Karpas-422 (cell line): ENCODE measurements at regions not wholly inside any gene's neighbourhood (a gene's known extent, or its start where the extent isn't known, plus 50 kb on each side); places are given as distances from the start of the nearest gene placed in this dataset.

ENCODE experiments used
- DNase-seq: peaks from one replicate; pipeline ENCODE4 v3.0.0-alpha.2; 2015
- H2AFZ ChIP-seq: fragments of 200-600 bp; sonication (generic); 2 replicates; pipeline ENCODE4 v1.6.1; 2014; ENCODE audit warnings: antibody characterized with exemption, low read length, mixed read lengths
- H3K27ac ChIP-seq: fragments of 200-600 bp; sonication (generic); 2 replicates; pipeline ENCODE4 v1.5.1; 2014; ENCODE audit warnings: mild to moderate bottlenecking, low read length, moderate library complexity
- H3K27me3 ChIP-seq: fragments of 200-600 bp; sonication (generic); 2 replicates; pipeline ENCODE4 v1.6.1; 2014; ENCODE audit warnings: low read length, mixed read lengths
- H3K36me3 ChIP-seq: fragments of 200-600 bp; sonication (generic); 2 replicates; pipeline ENCODE4 v1.6.1; 2014; ENCODE audit warnings: low read length, mixed read lengths; ENCODE audit not compliant: insufficient read depth
- H3K4me1 ChIP-seq: fragments of 200-600 bp; sonication (generic); 2 replicates; pipeline ENCODE4 v1.6.1; 2014; ENCODE audit warnings: mild to moderate bottlenecking, low read length, mixed read lengths
- H3K4me2 ChIP-seq: fragments of 200-600 bp; sonication (generic); 2 replicates; pipeline ENCODE4 v1.6.1; 2014; ENCODE audit warnings: low read length, low read depth, mild to moderate bottlenecking; ENCODE audit not compliant: poor library complexity, severe bottlenecking
- H3K4me3 ChIP-seq: fragments of 200-600 bp; sonication (generic); 2 replicates; pipeline ENCODE4 v1.5.1; 2014; ENCODE audit warnings: mild to moderate bottlenecking, antibody characterized with exemption, low read length, mixed read lengths
- H3K79me2 ChIP-seq: fragments of 200-600 bp; sonication (generic); 2 replicates; pipeline ENCODE4 v1.6.1; 2014; ENCODE audit warnings: mild to moderate bottlenecking, low read length, mixed read lengths
- H3K9ac ChIP-seq: fragments of 200-600 bp; sonication (generic); 2 replicates; pipeline ENCODE4 v1.6.0; 2014; ENCODE audit warnings: low read length
- H3K9me2 ChIP-seq: fragments of 200-600 bp; sonication (generic), shearing (Covaris generic); replicated peaks from 2 replicates; pipeline ENCODE4 v1.6.0; 2014; ENCODE audit warnings: mild to moderate bottlenecking, low read length, moderate library complexity; ENCODE audit not compliant: insufficient read depth
- H3K9me3 ChIP-seq: fragments of 300-700, 200-600 bp; sonication (generic); 2 replicates; pipeline ENCODE4 v1.6.1; 2014; ENCODE audit warnings: low read length, mixed read lengths
- H4K20me1 ChIP-seq: fragments of 200-600 bp; sonication (generic); 2 replicates; pipeline ENCODE4 v1.6.1; 2014; ENCODE audit warnings: mild to moderate bottlenecking, antibody characterized with exemption, low read length, low read depth; ENCODE audit not compliant: insufficient read depth

DNA sequence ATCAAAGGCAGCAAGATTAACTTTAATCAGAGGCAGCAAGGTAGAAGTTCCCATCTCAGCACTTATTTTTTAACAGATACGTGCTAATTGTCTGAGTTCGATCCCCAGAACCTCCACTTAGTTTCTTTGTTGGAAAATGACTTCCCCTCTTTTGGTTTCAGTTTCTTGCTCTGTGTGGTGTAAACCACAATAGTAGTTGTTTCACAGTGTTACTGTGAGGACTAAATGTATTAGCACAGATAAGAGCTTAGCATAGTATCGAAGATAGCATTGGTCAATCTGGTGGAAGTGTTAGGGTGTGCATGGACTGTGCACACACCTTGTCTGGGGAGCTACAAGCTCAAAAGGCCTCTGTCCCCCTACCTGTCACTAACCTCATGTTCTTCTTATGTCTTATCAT, 988.3 kb upstream of the GYPC start:
- no peak overlapping the region for H3K27ac ChIP-seq
- no peaks in the 10 kb centered on the region for H3K9me2 ChIP-seq
- H3K9me3 ChIP-seq: no peaks in the 10 kb centered on the region; the same call in 1 of the 2 replicates
- no peak for DNase-seq
- no peaks in the 10 kb centered on the region for H3K79me2 ChIP-seq
- no peaks in the 10 kb centered on the region for H3K27me3 ChIP-seq
- H3K9ac ChIP-seq: no peak overlapping the region
- H2AFZ ChIP-seq: no peak overlapping the region
- H4K20me1 ChIP-seq: no peaks in the 10 kb centered on the region
- no peak overlapping the region for H3K4me3 ChIP-seq
- H3K36me3 ChIP-seq: no peaks in the 10 kb centered on the region
- no peaks in the 10 kb centered on the region for H3K4me1 ChIP-seq
- no peak overlapping the region for H3K4me2 ChIP-seq

DNA sequence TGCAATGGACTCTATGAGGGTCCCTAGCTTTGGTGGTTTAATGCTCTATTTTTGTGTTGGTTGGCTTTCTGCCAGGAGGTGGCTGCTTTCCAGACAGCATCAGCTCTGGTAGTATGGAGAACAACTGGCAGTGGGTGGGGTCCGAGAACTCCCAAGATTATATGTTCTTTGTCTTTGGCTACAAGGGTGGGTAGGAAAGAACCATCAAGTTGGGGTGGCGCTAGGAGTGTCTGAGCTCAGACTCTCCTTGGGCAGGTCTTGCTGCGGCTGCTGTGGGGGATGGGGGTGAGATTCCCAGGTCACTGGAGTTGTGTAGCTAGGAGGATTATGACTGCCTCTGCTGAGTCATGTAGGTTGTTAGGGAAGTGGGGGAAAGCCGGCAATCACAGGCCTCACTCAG, 976.1 kb upstream of the GYPC start:
- H3K4me2 ChIP-seq: no peak overlapping the region
- no peak overlapping the region for H3K4me3 ChIP-seq

GRCh38 chr2:125680809-125681208, 975.1 kb upstream of the GYPC start:
- H3K9me3 ChIP-seq: no peaks in the 10 kb centered on the region
- H3K4me3 ChIP-seq: no peak overlapping the region
- no peak overlapping the region for H3K9ac ChIP-seq
- no peak overlapping the region for H3K4me2 ChIP-seq
- H3K36me3 ChIP-seq: no peaks in the 10 kb centered on the region
- H4K20me1 ChIP-seq: no peaks in the 10 kb centered on the region
- H3K27ac ChIP-seq: no peak overlapping the region
- no peaks in the 10 kb centered on the region for H3K79me2 ChIP-seq
- H3K9me2 ChIP-seq: no peaks in the 10 kb centered on the region
- H3K27me3 ChIP-seq: no peaks in the 10 kb centered on the region
- H3K4me1 ChIP-seq: no peaks in the 10 kb centered on the region
- DNase-seq: no peak
- no peak overlapping the region for H2AFZ ChIP-seq

More for the DNA sequence above, 976.1 kb upstream of the GYPC start:
- Histone ChIP-seq H3K4me1 (no peaks in the 10 kb centered on the region), H3K9me2 (no peaks in the 10 kb centered on the region), H3K27ac (no peak overlapping the region), H2AFZ (no peak overlapping the region), H3K9ac (no peak overlapping the region), H3K79me2 (no peaks in the 10 kb centered on the region), H4K20me1 (no peaks in the 10 kb centered on the region), H3K27me3 (no peaks in the 10 kb centered on the region), H3K36me3 (no peaks in the 10 kb centered on the region), H3K9me3 (no peaks in the 10 kb centered on the region)
- no peak for DNase-seq

DNA sequence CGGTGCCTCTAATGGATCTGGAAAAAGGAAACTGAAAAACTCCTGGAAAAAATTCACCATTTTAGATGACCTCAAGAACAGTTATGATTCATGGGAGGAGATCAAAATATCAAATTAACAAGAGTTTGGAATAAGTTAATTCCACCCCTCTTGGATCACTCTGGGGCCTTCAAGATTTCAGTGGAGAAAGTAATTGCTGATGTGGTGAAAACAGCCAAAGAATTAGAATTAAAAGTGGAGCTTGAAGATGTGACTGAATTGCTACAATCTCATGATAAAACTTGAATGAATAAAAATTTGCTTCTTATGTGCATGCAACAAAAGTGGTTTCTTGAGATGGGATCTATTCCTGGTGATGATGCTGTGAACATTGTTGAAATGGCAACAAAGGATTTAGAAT, 974.4 kb upstream of the GYPC start:
- Histone ChIP-seq H3K4me3 (no peak overlapping the region), H3K9ac (no peak overlapping the region), H3K79me2 (no peaks in the 10 kb centered on the region), H3K4me2 (no peak overlapping the region), H3K36me3 (no peaks in the 10 kb centered on the region), H2AFZ (no peak overlapping the region), H3K27me3 (no peaks in the 10 kb centered on the region), H3K4me1 (no peaks in the 10 kb centered on the region), H4K20me1 (no peaks in the 10 kb centered on the region), H3K27ac (no peak overlapping the region), H3K9me2 (no peaks in the 10 kb centered on the region), H3K9me3 (no peaks in the 10 kb centered on the region)
- no peak for DNase-seq

DNA sequence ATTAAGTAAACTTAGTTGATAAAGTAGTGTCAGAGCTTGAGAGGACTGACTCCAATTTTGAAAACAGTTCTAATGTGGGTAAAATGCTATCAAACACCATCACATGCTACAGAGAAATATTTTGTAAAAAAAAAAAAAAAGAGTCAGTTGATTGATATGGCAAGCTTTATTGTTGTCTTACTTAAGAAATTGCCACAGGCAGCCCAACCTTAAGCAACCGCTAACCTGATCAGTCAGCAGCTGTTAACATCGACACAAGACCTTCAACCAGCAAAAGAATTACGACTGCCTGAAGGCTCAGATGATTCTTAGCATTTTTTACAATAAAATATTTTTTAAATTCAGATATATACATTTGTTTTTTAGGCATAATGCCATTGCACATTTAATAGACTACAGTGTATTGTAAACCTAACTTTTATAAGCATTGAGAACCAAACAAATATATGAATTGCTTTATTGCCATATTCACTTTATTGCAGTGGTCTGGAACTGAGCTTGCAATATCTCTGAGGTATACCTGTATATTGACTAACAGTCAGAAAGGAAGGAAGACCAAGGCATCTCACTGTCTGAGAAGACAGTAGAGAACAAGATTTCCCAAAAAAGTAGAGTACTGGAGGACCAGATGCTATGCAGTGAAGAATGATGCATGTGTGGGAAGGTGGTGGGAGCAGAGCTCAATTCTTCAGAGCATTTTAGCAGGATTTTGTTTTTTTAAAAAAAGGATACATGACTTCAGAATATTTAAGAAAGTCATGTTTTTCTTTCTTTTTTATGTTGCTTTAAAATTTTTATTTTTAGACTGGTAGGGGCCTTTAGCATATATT, 973.8 kb upstream of the GYPC start:
- no peaks in the 10 kb centered on the region for H3K9me2 ChIP-seq
- no peaks in the 10 kb centered on the region for H3K36me3 ChIP-seq
- H3K9ac ChIP-seq: no peak overlapping the region
- H3K27me3 ChIP-seq: no peaks in the 10 kb centered on the region
- H3K4me3 ChIP-seq: no peak overlapping the region
- H3K9me3 ChIP-seq: no peaks in the 10 kb centered on the region
- no peaks in the 10 kb centered on the region for H3K79me2 ChIP-seq
- H3K4me2 ChIP-seq: no peak overlapping the region
- H4K20me1 ChIP-seq: no peaks in the 10 kb centered on the region
- H3K27ac ChIP-seq: no peak overlapping the region
- no peak for DNase-seq
- H2AFZ ChIP-seq: no peak overlapping the region
- no peaks in the 10 kb centered on the region for H3K4me1 ChIP-seq

GRCh38 chr2:125684256-125684655, 971.7 kb upstream of the GYPC start:
- Histone ChIP-seq H3K9ac (no peak overlapping the region), H3K36me3 (no peaks in the 10 kb centered on the region), H3K9me2 (no peaks in the 10 kb centered on the region), H3K27ac (no peak overlapping the region), H3K4me1 (no peaks in the 10 kb centered on the region), H3K79me2 (no peaks in the 10 kb centered on the region), H3K9me3 (no peaks in the 10 kb centered on the region), H2AFZ (no peak overlapping the region), H3K4me2 (no peak overlapping the region), H4K20me1 (no peaks in the 10 kb centered on the region), H3K4me3 (no peak overlapping the region), H3K27me3 (no peaks in the 10 kb centered on the region)
- DNase-seq: no peak

DNA sequence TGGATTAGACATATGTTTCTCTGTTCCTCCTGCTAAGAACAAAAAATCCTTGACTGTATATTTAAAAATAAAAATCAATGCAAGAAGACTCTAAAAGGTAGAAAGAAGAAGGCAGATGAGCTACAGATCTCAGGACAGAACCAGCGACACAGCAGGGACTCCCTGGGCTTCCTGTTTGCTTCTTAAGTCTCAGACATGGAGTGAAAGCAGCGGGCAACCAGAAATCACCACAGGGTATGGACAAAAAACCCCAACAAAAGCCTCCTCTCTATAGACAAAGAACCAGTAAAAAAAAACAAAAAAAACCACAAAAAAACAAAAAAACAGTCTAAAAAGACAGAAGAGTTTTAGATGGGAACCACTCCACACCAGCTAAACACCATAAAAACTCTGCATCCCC, 971.0 kb upstream of the GYPC start:
- H4K20me1 ChIP-seq: no peaks in the 10 kb centered on the region
- no peaks in the 10 kb centered on the region for H3K79me2 ChIP-seq
- no peaks in the 10 kb centered on the region for H3K27me3 ChIP-seq
- no peaks in the 10 kb centered on the region for H3K9me3 ChIP-seq
- no peak overlapping the region for H3K27ac ChIP-seq
- no peak overlapping the region for H3K4me3 ChIP-seq
- no peak overlapping the region for H3K9ac ChIP-seq
- no peaks in the 10 kb centered on the region for H3K36me3 ChIP-seq
- no peaks in the 10 kb centered on the region for H3K4me1 ChIP-seq
- no peak overlapping the region for H2AFZ ChIP-seq
- no peak for DNase-seq
- no peaks in the 10 kb centered on the region for H3K9me2 ChIP-seq
- H3K4me2 ChIP-seq: no peak overlapping the region

GRCh38 chr2:125696560-125696959, 959.4 kb upstream of the GYPC start:
- Histone ChIP-seq H2AFZ (no peak overlapping the region), H3K79me2 (no peaks in the 10 kb centered on the region), H3K9me2 (no peaks in the 10 kb centered on the region), H4K20me1 (no peaks in the 10 kb centered on the region), H3K4me1 (no peaks in the 10 kb centered on the region), H3K9ac (no peak overlapping the region), H3K4me2 (no peak overlapping the region), H3K4me3 (no peak overlapping the region), H3K27me3 (no peaks in the 10 kb centered on the region), H3K36me3 (no peaks in the 10 kb centered on the region), H3K9me3 (no peaks in the 10 kb centered on the region), H3K27ac (no peak overlapping the region)
- no peak for DNase-seq
